ENCODE measurements at regions not wholly inside any gene's neighbourhood (a gene's known extent, or its start where the extent isn't known, plus 50 kb on each side); places are given as distances from the start of the nearest gene placed in this dataset.

DNA sequence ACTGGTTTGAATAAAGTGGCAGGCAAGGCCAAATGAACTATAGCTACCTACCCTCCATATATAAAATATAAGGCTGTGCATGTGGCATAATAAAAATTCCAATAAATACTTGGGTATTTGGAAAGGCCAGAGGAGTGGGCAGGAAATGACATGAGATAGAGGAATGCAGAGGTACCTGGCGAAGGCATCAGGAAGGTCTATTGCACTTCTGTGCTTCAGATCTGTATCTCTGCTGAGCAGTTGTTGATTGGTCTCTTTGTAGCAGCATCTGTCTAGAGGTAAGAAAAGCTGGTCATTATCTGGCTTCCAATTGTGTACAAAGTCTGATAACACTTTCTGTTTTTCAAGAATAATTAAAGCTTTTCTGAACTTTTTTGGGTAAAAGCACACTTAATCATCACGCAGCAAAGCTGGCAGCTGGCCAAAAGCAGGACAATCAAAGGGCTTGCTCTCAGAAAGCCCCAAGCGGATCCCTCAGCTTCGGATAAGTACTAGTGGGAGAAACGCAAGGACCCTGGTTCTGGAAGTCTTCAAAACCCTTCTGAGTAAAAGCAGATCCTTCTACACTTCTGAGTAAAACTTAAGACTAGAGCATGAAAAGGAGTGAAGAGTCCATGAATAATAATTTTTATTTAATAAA is 120.1 kb upstream of the TCF21 start:
- TF ChIP-seq RCOR1 (IDR thresholded peaks at IDR 0.05; ENCODE audit: low read depth, low read length) (no peak), NR3C1 (IDR thresholded peaks at IDR 0.05) (no peak), CTCF (IDR thresholded peaks at IDR 0.05) (no peak), POLR2AphosphoS2 (conservative IDR thresholded peaks at IDR 0.05; ENCODE audit: low read length) (no peak), PBX3 (IDR thresholded peaks at IDR 0.05) (no peak), KDM1A (IDR thresholded peaks at IDR 0.05; ENCODE audit: low read depth) (no peak), HDAC2 (IDR thresholded peaks at IDR 0.05) (no peak), SMC3 (IDR thresholded peaks at IDR 0.05) (no peak), NPAS2 (CRISPR knock-in tag; IDR thresholded peaks at IDR 0.05; ENCODE audit: borderline replicate concordance) (no peak), KDM5A (IDR thresholded peaks at IDR 0.05) (no peak), MAFK (IDR thresholded peaks at IDR 0.05; ENCODE audit: partially characterized antibody) (no peak), POLR2A (IDR thresholded peaks at IDR 0.05; ENCODE audit: low read length) (no peak), EP300 (IDR thresholded peaks at IDR 0.05) (no peak)
- TF ChIP-seq, protein P1, sequence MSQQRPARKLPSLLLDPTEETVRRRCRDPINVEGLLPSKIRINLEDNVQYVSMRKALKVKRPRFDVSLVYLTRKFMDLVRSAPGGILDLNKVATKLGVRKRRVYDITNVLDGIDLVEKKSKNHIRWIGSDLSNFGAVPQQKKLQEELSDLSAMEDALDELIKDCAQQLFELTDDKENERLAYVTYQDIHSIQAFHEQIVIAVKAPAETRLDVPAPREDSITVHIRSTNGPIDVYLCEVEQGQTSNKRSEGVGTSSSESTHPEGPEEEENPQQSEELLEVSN (IDR thresholded peaks at IDR 0.05; ENCODE audit: borderline replicate concordance, low read depth): no peak

Data from A549 (cell line).